ENCODE measurements at regions not wholly inside any gene's neighbourhood (a gene's known extent, or its start where the extent isn't known, plus 50 kb on each side); places are given as distances from the start of the nearest gene placed in this dataset.

DNA sequence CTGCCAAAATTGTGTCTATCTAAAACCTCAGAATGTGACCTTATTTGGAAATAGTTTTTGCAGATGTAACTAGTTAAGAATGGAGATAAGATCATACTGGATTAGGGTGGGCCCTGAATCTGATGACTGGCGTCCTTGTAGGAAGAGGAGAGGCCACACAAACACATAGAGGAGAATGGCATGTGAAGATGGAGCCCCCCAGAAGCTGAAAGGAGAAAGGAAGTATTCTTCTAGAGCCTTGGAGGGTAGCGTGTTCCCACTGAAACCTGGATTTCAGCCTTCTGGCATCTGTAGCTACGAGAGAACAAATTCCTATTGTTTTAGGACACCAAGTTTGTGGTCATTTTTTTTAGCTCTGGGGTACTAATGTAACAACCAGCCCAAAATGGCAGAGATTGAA is 423.0 kb upstream of the TPM1 start:
- DNase-seq, result no peak

DNA sequence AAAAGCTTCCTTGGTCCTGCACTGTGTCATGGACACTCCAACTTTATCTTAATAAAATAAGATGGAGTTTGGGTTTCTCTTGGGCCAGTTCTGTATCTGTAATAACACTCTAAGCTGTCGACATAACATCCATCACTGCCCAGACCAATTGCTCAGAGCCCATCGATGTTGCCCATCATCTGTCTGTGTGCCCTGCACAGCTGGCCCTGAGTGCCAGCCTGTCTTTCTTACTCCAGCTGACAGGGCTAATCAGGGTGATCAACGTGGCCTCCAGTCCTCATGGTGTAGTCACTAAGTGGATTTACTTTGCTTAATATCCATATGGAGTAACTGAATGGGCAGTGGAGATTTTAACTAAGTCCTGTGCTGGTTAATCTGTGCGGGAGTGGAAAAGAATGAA is 419.8 kb upstream of the TPM1 start:
- DNase-seq, result no peak

DNA sequence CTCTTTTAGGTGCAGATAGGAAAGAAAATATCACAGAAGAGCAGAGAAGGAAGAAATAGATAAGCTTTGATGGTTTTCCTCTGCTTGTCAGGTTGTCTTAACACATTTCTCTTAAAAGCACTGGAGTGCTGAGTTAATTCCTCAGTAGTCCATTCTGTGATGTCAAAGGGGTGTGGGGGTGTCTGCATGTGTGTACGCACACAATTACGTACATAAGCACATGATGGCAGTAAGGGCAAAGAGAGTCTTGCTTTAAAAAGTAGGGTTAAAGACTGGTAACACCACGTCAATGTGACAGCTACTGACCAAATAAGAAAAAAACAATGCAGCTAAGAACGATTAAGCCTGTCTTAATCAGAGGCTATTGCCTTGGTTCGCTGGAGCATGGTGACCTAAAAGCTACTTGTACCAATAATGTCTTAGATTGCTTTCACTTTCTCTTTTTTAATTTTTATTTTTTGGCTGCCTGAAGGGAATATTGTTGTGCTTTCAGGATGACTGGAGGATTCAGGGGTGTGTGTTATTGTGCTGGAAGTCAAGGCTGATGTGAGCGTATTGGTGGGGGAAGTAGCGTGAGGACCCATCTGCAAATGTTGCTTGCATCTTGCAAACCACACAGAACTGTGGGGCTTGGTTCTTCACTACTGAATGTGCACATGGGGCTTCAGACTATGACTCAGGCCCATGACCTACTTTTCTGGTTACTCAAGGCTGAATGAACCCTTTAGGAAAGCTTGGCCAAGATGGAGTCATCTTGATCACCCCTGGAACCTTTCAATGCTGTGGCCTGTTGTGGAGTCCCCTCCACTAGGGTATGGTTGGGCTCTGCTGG is 417.8 kb upstream of the TPM1 start:
- no peak for DNase-seq

DNA sequence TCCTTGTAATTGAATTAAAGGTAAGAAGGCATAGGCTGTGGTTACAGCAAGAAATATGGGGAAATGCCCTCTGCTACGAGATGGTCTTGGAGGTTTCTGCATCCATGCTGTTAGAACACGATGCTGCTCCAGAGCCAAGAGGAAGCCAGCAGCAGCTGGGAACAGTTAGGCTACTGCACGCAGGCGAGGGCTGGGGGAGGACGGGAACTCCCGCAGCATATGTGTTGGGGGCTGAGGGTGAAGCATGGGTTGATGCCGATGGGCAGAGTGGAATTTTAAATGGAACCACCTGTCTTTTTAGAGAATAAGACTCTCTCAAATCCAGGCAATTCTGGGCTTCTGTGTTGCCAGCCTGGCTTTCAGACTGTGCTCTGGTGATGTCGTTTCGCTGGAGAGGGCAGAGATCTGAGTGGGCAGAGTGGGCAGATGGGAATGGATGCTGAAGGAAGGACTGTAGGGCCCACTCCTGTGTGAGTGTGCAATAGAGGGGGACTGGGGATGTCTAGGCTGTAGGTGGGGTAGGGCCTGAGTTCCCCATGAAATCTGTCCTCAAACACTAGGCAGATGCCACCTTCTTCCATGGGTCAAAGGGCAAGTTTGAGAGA is 417.0 kb upstream of the TPM1 start:
- no peak for DNase-seq

DNA sequence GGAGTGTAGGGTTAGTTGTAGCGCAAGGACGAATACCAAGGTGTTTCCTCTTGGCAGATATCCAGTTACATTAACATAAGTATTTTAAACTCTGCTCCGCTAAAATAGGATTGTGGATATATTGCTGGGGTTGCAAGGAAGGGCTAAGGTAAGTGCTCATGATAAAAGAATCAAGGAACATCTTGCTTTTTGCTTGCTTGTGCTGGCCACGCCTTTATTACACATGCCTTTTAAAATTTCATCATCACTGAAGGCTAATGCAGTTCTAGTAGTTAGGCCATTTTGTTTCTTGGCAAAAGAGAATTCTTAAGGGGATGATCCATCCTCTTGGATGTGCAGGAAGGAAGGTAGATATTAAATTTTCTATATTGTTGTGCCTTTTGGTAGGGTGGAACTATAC is 415.6 kb upstream of the TPM1 start:
- DNase-seq, result no peak

DNA sequence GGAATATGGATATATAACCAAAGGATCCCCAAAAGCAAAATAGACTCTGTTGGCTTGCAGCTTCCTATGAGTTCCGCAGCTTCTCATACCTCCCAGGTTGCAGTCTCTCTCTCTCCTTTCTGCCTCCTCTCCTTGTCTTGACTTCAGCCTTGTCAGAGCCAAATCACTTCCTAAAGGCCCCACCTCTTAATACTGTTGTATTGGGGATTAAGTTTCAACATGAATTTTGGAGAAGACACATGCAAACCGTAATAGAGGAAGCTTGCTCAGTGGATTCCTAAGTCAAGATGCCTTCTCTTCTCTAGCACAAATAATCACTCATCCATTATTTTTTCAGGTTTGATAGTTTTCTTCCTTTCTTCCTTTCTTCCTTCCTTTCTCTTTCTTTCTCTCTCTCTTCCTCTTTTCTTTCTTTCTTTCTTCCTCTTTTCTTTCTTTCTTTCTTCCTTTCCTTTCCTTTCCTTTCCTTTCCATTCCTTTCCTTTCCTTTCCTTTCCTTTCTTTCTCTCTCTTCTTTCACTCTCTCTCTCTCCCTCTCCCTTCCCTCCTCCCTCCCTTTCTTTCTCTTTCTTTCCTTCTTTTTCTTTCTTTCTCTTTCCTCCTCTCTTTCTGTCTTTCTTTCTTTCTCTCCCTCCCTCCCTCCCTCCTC is 411.3 kb upstream of the TPM1 start:
- no peak for DNase-seq

DNA sequence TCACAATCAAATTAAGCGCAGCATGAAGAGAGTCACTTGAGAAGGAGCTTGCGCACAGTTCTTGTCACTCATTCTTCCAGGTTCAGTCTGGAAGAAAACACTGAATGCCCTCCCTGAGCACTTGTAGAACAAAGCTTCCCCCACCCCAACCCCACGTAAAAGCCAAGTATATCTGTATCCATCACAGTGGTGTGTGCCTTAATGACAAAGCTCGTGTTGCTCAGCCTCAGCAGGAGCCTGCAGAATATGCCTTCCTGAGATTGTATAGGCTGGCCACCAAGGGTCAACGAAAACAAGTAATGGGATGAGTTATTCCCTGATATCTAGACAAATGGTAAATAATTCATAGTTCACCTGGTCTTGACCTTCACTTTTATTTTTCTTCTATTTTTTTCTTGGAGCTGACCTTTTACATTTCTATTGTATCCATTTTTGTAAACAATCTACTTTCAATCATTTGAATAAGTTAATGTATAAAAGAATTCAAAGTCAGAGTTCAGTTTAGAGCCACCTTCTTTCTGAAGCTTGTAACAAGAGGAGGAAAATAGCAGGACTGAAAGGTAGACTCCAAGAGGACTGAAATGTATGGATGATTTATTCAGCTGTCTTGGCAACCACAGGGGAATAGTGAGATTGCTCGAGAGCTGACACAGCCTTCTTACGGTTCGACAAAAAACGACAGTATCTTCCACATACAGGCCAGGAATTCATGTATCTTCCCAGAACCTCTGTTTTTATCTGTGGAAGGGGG is 405.5 kb upstream of the TPM1 start:
- DNase-seq, result no peak

DNA sequence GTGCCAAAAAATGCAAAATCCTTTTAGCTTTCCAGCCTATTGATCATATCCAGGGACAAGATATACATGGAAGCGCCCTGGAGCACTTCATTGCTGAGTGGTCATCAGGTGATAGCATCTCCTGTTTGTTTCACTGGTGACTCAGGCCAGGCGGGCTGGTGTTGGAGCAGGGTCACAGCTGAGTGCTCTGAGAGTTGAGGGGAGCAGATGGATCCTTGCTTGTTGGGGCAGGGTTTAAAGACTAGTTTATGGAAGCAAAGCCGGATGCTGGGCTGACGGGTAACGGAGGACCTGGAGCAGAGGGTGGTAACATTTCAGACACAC is 405.0 kb upstream of the TPM1 start:
- no peak for DNase-seq

DNA sequence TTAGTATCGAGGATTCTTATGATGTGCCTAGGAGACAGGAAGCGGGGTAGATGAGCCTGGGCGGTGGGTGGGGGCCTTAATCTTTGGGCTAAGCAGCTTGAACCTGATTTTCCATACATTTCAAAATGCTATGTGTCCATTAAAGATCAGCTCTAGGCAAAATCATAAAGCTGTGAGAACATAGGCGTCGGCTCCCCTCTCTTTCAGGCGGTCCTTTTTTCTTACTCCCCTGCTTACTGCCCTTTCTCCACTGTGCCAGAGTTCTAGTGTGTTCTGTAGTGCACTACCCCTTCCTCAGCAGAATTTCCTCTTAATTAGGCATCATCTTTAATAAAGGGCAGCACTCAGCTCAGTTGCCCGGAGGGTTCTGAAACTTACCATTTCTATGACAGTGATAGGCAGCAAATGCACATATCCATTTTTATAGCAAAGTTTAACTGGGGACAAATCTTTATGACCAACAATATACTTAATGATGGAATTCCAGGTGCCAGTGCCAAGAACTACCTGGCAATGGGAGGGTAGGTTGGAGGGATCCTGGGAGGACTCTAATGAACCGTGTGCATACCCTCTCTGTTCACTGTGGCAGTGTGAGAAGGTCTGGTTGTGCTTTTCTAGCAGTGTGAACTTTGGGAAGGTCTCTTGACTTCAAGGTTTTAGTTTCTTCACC is 404.5 kb upstream of the TPM1 start:
- no peak for DNase-seq

DNA sequence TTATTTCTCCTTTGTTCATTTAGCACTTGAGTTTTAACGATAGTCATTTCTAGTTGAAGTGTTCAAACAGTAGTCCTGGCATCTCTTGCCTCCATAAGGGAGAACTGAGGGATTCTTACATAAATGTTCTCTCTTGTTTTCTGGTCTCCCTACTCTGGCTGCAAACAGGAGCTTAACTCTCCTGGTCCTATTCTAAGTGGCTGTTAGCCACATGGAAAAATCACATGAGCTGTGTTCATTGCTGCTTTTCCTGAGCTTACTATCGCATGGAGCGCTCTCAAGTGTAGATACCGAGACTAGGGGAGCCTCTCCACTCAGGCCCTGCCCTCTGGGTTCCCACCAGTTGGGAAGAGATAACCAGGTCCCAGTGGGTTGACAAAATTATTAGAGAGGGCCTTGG is 403.1 kb upstream of the TPM1 start:
- DNase-seq, result no peak

DNA sequence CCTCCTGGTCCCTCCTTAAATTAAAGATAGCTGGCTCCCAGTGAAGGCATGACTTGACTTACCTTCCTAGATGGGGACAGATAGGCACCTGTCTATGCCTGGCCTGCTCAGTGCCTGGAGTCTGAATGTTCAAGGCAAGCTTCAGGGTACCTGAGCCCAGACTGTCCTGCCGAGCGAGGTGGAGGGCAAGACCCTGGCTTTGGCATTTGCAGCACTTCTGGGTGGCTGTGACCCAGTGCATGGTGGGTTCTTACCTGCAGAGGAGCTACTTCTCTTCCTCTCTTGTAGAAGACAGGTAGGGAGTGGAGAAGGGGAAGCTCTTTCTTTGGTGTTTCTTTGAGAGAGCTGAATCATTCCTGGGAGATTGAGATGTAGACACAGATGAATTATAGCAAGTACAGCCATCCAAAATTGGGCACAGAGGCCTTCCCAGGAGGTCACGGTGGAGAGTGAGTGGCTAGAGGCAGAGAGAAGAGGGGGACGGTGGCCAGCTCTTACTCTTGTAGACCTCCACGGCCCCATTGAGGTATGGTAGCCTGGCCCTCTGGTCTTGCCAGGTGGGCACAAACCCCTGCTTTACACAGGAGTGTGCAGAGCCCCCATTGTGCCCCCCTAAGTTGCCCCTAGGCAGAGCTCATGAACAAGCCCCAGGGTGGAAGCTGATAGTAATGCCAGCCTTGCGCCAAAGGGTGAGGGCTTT is 402.5 kb upstream of the TPM1 start:
- no peak for DNase-seq

DNA sequence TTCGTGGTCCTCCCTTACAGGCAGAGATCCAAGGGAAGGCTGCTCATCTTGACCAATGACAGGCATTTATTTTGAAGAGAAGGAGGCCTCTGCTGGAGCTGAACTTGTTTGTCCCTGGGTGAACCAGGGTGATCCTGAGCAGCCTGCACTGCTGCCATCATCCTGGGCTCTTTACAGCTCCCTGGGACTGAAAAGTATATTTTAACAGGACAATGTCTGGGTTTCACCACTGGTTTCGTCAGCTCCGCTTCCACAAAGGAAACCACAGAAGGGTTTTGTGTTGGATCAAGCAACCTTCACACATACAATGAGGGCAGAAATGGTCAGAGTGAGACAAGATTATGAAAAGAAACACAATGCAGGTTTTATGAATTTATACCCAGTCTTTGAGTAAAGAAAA is 400.7 kb upstream of the TPM1 start:
- DNase-seq, result no peak

DNA sequence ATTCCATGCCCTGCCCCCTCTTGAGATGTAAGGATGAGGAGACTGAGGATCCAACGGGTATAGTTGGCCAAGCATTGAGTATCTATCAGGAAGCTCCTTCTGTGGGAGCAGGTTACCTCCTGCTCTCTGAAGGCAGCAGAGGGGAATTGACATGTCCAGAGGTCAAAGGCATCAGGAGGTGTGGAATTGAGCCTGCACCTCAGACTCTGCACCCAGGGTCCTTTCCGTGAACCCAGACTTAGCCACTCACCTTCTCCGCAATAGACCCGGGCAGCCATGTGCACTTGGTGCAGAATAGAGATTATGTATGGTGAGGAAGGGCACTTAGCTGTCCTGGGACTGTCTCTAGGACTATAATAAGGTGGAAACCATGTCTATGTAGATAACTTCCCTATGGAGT is 399.0 kb upstream of the TPM1 start:
- no peak for DNase-seq

DNA sequence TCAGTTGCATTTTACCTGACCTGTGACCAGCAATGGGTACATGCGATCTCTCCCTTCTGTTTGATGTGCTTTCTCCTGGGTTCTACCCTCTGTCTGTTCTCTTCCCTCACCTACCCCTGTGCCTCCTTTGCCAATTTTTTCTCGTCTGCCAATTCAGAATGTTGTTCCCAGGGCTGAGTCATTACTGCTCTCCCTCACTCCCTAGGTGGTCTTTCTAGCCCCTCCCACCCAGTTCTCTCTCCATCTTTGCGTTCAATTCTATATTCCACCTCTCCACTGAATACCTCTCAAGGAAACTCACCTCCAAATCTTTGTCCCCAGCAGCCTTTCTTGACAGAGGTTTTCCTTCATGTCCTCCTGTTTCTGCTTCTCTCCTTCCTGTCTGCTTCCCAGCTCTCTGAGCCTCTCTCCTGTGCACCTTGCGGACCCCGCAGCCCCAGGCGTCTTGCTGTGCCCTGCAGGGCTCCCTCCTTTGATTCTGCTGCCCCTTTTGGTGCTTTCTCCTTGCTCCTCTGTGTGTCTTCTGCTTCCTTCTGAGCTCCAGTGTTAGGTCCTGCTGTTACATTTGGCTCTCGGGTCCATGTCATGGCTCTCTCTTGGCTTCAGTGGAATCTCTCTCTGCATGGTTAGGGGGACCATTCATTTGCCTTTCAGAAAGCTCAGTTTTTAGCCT is 398.2 kb upstream of the TPM1 start:
- DNase-seq, result no peak

DNA sequence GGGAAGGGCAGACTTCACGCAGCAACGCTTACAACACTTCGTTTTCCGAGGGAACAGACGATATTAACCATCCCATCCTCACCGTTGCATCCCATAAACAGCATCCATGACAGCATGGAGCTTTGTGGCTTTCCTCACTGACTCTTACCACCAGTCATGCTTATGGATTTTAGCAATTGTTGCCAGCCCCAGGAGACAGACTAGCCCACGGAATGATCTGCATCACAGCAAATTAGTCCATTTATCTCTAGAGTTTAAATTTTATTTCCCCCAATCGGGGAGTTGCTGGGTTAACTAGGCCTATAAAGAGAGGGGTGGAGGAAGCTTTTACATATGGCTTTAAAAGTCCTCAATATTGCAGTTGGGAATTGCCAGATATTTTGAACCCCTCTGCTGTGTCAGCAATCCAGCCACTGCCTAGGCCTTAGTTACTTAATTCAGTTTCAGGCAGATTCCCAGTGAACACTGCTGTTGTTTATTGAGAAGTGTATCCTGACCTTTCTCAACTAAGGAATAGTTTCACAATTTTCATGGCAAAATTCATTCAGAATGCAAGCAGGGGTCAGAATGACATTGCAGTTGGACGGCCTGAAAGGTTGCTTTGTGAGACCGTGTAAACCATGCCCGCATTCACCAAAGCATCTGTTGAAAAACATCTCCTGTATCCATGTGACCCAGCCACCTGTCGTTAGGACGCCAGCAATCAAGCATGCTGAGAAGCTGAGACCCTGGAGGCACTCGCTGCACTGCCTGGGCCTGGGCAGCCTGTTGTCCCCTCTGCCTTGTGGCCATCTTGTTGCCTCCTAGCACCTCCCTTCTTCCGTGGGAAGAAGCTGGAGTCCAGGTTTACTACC is 397.4 kb upstream of the TPM1 start:
- DNase-seq, result no peak

DNA sequence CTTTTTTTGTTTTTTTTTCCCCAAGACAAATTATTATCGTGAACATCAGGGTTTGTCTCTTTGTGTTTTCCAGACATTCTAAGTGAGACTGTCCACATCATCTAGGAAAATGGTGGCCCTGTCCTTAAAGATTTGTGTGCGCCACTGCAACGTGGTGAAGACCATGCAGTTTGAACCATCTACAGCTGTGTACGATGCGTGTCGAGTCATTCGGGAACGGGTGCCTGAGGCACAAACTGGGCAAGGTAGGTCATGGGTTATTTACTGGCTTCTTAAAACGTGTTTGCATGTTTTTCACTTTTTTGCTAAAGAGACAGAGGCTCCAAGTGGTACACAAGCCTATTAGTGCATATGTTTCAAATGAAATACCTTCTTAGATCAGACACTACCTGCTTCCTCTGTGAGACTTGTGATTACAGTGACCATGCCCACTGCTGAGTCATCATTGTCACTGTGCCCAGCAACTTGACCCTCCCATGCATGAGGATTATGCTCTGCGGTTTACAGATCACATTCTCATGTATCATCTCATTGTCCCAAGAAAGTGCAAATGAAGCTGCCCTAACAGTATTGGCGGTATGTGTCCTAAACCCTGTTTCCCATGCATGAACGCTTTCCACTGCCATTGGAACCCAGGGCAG is 395.2 kb upstream of the TPM1 start:
- DNase-seq, result no peak

DNA sequence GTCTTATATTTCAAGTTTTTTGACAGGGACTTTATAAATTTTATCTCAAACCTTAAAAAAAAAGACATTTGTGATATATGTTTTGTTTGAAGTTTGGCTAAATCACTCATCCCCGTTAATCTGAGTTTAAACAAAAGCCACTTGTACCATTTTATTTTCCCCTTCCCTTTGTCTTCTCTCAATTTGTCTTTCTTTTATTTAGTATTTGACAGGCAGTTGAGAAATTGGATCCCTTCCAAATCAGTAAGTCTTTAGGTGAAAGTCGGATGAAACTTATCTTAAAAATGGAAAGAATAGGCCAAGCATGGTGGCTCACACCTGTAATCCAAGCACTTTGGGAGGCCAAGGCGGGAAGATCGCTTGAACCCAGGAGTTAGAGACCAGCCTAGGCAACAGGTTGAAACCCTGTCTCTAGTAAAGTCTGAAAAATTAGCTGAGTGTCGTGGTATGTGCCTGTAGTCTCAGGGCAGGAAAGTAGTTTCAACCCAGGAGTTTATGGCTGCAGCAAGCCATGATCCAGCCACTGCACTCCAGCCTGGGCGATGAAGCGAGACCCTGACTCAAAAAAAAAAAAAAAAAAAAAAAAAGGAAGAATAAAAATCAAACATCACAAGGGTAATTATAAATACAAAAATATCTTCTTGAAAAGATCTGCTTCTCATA is 394.6 kb upstream of the TPM1 start:
- no peak for DNase-seq

DNA sequence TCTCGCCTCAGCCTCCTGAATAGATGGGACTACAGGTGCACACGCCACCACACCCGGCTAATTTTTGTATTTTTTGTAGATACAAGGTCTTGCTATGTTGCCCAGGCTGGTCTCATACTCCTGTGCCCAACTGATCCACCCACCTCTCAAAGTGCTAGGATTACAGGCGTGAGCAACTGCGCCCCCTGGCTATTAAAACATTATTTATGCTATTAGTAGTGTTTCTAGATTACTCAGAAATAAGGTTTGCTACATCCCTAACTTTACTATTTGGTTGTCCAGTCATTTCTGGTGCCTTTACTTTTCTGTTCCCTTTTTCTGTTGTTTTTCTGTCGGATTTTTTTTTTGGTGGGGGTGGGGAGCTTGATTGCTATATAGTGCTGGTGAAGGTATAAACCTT is 393.6 kb upstream of the TPM1 start:
- no peak for DNase-seq

DNA sequence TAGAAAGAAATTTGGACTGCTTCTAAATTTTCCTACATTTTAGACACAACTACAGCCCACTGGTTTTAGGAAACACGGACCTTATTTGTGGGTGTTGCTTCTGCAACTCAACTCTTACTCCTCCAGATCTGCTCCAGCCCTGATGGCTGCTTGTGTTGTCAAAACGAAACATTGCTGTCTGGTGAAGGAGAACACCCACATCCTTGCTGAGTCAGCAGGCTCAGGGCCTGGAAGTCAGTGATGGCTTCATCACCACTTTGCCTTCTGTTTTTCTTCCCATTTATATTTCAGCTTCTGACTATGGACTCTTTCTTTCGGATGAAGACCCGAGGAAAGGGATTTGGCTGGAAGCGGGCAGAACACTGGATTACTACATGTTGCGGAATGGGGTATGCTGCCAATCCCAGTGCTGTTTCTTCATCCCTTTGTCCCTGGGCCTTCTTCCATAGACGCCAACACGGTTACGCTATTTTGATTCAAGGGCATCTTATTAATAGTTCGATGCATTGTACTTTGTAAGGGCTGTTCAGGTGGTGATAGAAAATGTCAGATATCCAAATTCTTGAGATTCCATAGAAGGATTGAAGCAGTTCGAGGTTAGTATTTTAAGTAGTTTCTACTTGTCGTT is 392.6 kb upstream of the TPM1 start:
- no peak for DNase-seq
